GM23248 (cell line): ENCODE measurements at regions not wholly inside any gene's neighbourhood (a gene's known extent, or its start where the extent isn't known, plus 50 kb on each side); places are given as distances from the start of the nearest gene placed in this dataset. TPM values are rescaled to one million over a fixed set of nuclear protein-coding genes. Genes with fewer than 3 reads are reported as not detected.

Experiments used
- DNase-seq: peaks from one replicate; pipeline ENCODE4 v3.0.0-alpha.2; 2015
- H2AFZ ChIP-seq: fragments of 200-600 bp; sonication (generic); 2 replicates; pipeline ENCODE4 v1.6.1; 2016; ENCODE audit warnings: antibody characterized with exemption
- H3F3A ChIP-seq: fragments of 200-600 bp; sonication (generic); 2 replicates; pipeline ENCODE4 v1.6.1; 2016; ENCODE audit warnings: mild to moderate bottlenecking, antibody characterized with exemption, mixed run types; ENCODE audit not compliant: insufficient read depth
- H3K27ac ChIP-seq: fragments of 200-600 bp; sonication (generic); 2 replicates; pipeline ENCODE4 v1.5.1; 2016; ENCODE audit warnings: mild to moderate bottlenecking
- H3K27me3 ChIP-seq: fragments of 200-600 bp; sonication (generic); replicated peaks from 2 replicates; pipeline ENCODE4 v1.6.1; 2016; ENCODE audit warnings: mild to moderate bottlenecking; ENCODE audit not compliant: insufficient read depth
- H3K36me3 ChIP-seq: fragments of 200-600 bp; sonication (generic); 2 replicates; pipeline ENCODE4 v1.6.1; 2016; ENCODE audit warnings: low read depth, mild to moderate bottlenecking
- H3K4me1 ChIP-seq: fragments of 200-600 bp; sonication (generic); 2 replicates; pipeline ENCODE4 v1.6.1; 2016; ENCODE audit warnings: mild to moderate bottlenecking; ENCODE audit not compliant: insufficient read depth
- H3K4me2 ChIP-seq: fragments of 200-600 bp; sonication (generic); one replicate; pipeline ENCODE4 v1.6.1; 2016; ENCODE audit warnings: mild to moderate bottlenecking; ENCODE audit not compliant: unreplicated experiment
- H3K4me3 ChIP-seq: fragments of 200-600 bp; sonication (generic); 2 replicates; pipeline ENCODE4 v1.5.1; 2016; ENCODE audit warnings: mild to moderate bottlenecking
- H3K79me2 ChIP-seq: fragments of 200-600 bp; sonication (generic); 2 replicates; pipeline ENCODE4 v1.6.1; 2016; ENCODE audit warnings: mild to moderate bottlenecking; ENCODE audit not compliant: insufficient read depth
- H3K9ac ChIP-seq: fragments of 200-600 bp; sonication (generic); 2 replicates; pipeline ENCODE4 v1.6.1; 2016; ENCODE audit warnings: mild to moderate bottlenecking
- H3K9me2 ChIP-seq: fragments of 200-600 bp; sonication (generic); 2 replicates; pipeline ENCODE4 v1.6.1; 2016; ENCODE audit warnings: mixed run types, mild to moderate bottlenecking, moderate library complexity; ENCODE audit not compliant: insufficient read depth
- H3K9me3 ChIP-seq: fragments of 200-600 bp; sonication (generic); one replicate; pipeline ENCODE4 v1.6.1; 2017; ENCODE audit warnings: low read depth
- H4K20me1 ChIP-seq: fragments of 200-600 bp; sonication (generic); 2 replicates; pipeline ENCODE4 v1.6.0; 2016; ENCODE audit not compliant: insufficient read depth
- EZH2 ChIP-seq: fragments of 200-600 bp; sonication (generic); IDR thresholded peaks from 2 replicates; pipeline ENCODE4 v1.6.1; 2018; ENCODE audit warnings: antibody characterized with exemption, mild to moderate bottlenecking; ENCODE audit not compliant: insufficient read depth, poor library complexity, severe bottlenecking
- EZH2phosphoT487 ChIP-seq: fragments of 200-600 bp; sonication (generic); IDR thresholded peaks from 2 replicates; pipeline ENCODE4 v1.6.1; 2018; ENCODE audit warnings: antibody characterized with exemption, moderate library complexity, mild to moderate bottlenecking, low read depth; ENCODE audit not compliant: insufficient read depth
- WGBS, 2 experiments: methylation state at CpG; one replicate each; pipeline ENCODE4 v1.1.6; 2015 to 2017; ENCODE audit warnings: low lambda C conversion rate in 2 of 2, low coverage in 1 of 2; ENCODE audit errors: missing lambda C conversion rate in 2 of 2; 5-methylcytosine and 5-hydroxymethylcytosine counted together
- in situ Hi-C: fragments of 300-500 bp; cut with MboI; formaldehyde crosslinking; loops from 2 replicates; pipeline ENCODE4 v1.15.0; 2020
- small RNA-seq: library from RNA; depleted of rRNA; stranded (forward); fragments of <200 nt; gene quantifications from one replicate; pipeline ENCODE3, GENCODE V24; 2014; ENCODE audit warnings: low read depth, low replicate concordance

DNA sequence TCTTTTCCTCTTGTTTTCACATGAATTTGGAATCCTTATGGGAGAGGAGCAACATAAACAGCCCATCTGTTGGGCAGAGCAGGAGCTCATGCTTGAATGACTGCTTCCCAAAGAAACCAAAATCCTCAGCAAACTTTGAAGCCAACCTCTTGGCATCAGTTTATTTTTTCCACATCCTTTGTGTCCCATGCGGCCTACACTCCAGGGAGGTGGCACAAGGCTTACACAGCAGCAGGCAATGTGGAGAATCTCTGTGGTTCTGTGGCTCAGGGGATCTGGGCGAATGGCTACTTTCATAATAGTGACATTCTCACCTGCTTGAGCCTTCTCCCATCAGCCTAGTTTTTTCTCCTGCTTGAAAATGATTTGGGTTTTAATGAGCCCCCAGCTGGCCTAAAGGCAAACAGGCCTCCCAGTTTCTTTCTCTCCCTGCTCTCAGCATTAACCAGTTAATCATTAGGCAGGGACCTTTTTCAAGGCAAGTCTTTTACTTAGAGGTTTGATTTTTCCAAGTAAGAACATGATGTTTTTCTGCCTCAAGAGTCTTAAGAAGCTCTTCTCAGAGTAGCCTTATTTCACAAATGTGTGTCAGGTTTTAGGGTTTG, 370.3 kb downstream of the ARHGEF28 start:
- in situ Hi-C loops, result no loop called here

DNA sequence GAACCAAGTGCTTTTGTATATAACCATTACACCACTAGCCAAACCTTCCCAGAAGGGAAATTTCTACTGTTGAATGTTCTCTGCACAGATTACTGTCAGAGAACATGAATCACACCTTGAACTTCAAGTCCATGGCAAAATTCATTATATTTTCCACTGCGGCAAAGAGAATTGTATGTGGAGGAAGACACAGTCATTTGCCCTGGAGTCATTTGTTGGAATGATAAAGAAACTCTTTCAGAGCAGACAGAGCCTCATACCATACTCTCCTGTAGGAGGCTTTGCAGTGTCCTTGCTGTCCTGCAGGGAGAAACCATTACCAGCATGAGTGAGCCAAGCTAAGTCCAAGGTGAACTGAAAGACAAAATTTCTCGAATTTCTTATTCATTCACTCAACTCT, 369.0 kb downstream of the ARHGEF28 start:
- H3K9me2 ChIP-seq, result no peaks in the 10 kb centered on the region
- peak; percentile 14 for DNase-seq
- in situ Hi-C loops, result no loop called here
- H3K9me3 ChIP-seq, result no peaks in the 10 kb centered on the region
- H3K9ac ChIP-seq, result no peak overlapping the region
- TF ChIP-seq EZH2phosphoT487 (no peak), EZH2 (no peak)
- H3K36me3 ChIP-seq, result no peaks in the 10 kb centered on the region
- no peaks in the 10 kb centered on the region for H3K79me2 ChIP-seq
- no peak overlapping the region for H3K4me3 ChIP-seq
- 87% methylated on average over 2 of the region's 2 CpGs for WGBS, 2 experiments
- no peak overlapping the region for H3K4me2 ChIP-seq
- H2AFZ ChIP-seq, result no peak overlapping the region
- no peak overlapping the region for H3K27ac ChIP-seq
- 0 out of 2 replicates have a peak, but pooled peaks cover 5% of the 10 kb centered on the region for H3F3A ChIP-seq
- no peaks in the 10 kb centered on the region for H4K20me1 ChIP-seq
- H3K27me3 ChIP-seq, result no peaks in the 10 kb centered on the region; the same call in 1 of the 2 replicates
- H3K4me1 ChIP-seq, result no peaks in the 10 kb centered on the region; the same call in 1 of the 2 replicates

More for the DNA sequence above, 370.3 kb downstream of the ARHGEF28 start:
- Histone ChIP-seq H2AFZ (no peak overlapping the region), H3K36me3 (no peaks in the 10 kb centered on the region), H3K9me3 (no peaks in the 10 kb centered on the region), H4K20me1 (no peaks in the 10 kb centered on the region), H3K9me2 (no peaks in the 10 kb centered on the region), H3K27ac (no peak overlapping the region), H3K4me2 (no peak overlapping the region), H3K4me3 (no peak overlapping the region), H3K4me1 (no peaks in the 10 kb centered on the region; the same call in 1 of the 2 replicates), H3K9ac (no peak overlapping the region), H3K79me2 (no peaks in the 10 kb centered on the region), H3F3A (0 out of 2 replicates have a peak, but pooled peaks cover 5% of the 10 kb centered on the region), H3K27me3 (no peaks in the 10 kb centered on the region; the same call in 1 of the 2 replicates)
- 47 to 48% methylated on average over 2 of the region's 2 CpGs for WGBS, 2 experiments
- TF ChIP-seq EZH2 (no peak), EZH2phosphoT487 (no peak)
- DNase-seq, result no peak

Small RNAs in the stretch of these regions (small RNA-seq; reads per million reads assigned to genes)
- gene RN7SL814P, result not detected
